GM04504 (cell line): ENCODE measurements at regions not wholly inside any gene's neighbourhood (a gene's known extent, or its start where the extent isn't known, plus 50 kb on each side); places are given as distances from the start of the nearest gene placed in this dataset.
"Not testable (repeated sequence)": the region's sequence is repeated elsewhere in the genome, so short reads cannot be mapped to it uniquely, and the experiment has no call there.

ENCODE experiments used
- DNase-seq: peaks from one replicate; pipeline ENCODE4 v3.0.0-alpha.2; 2012; ENCODE audit warnings: low read depth

GRCh38 chr6:146938266-146938665 lies 266.0 kb upstream of the STXBP5 start:
- no peak for DNase-seq

- DNase-seq, result not testable (repeated sequence)
Observed at GRCh38 chr6:146939456-146939855, 264.8 kb upstream of the STXBP5 start.

GRCh38 chr6:146943664-146944063 lies 260.6 kb upstream of the STXBP5 start:
- no peak for DNase-seq

GRCh38 chr6:146944077-146944476 lies 260.1 kb upstream of the STXBP5 start:
- DNase-seq, result no peak

- DNase-seq, result no peak
Observed at GRCh38 chr6:146944809-146945208, 259.4 kb upstream of the STXBP5 start.

- no peak for DNase-seq
Observed at GRCh38 chr6:146946559-146946958, 257.7 kb upstream of the STXBP5 start.

- DNase-seq, result no peak
Observed at GRCh38 chr6:146948790-146949342, 255.4 kb upstream of the STXBP5 start.

- no peak for DNase-seq
Observed at GRCh38 chr6:146949425-146949824, 254.8 kb upstream of the STXBP5 start.

GRCh38 chr6:146950351-146950835 lies 253.8 kb upstream of the STXBP5 start:
- DNase-seq, result no peak

GRCh38 chr6:146955570-146955969 lies 248.6 kb upstream of the STXBP5 start:
- no peak for DNase-seq

GRCh38 chr6:146957181-146958093 lies 246.8 kb upstream of the STXBP5 start:
- DNase-seq, result no peak

- DNase-seq, result no peak
Observed at GRCh38 chr6:146961831-146962230, 242.4 kb upstream of the STXBP5 start.

- DNase-seq, result peak; percentile 21
Observed at GRCh38 chr6:146962329-146962728, 241.9 kb upstream of the STXBP5 start.

GRCh38 chr6:146965110-146965689 lies 239.0 kb upstream of the STXBP5 start:
- DNase-seq, result no peak

- DNase-seq, result peak; percentile 53
Observed at GRCh38 chr6:146968041-146968760, 236.0 kb upstream of the STXBP5 start.

- no peak for DNase-seq
Observed at GRCh38 chr6:146972546-146972945, 231.7 kb upstream of the STXBP5 start.

GRCh38 chr6:146974351-146974750 lies 229.9 kb upstream of the STXBP5 start:
- DNase-seq, result no peak

- no peak for DNase-seq
Observed at GRCh38 chr6:146975093-146975492, 229.1 kb upstream of the STXBP5 start.

- no peak for DNase-seq
Observed at GRCh38 chr6:146980900-146981329, 223.3 kb upstream of the STXBP5 start.

- DNase-seq, result no peak
Observed at GRCh38 chr6:146981981-146982380, 222.2 kb upstream of the STXBP5 start.

GRCh38 chr6:146984251-146984924 lies 219.8 kb upstream of the STXBP5 start:
- no peak for DNase-seq

GRCh38 chr6:146985111-146985510 lies 219.1 kb upstream of the STXBP5 start:
- DNase-seq, result no peak
